ENCODE measurements at regions not wholly inside any gene's neighbourhood (a gene's known extent, or its start where the extent isn't known, plus 50 kb on each side); places are given as distances from the start of the nearest gene placed in this dataset.

DNA sequence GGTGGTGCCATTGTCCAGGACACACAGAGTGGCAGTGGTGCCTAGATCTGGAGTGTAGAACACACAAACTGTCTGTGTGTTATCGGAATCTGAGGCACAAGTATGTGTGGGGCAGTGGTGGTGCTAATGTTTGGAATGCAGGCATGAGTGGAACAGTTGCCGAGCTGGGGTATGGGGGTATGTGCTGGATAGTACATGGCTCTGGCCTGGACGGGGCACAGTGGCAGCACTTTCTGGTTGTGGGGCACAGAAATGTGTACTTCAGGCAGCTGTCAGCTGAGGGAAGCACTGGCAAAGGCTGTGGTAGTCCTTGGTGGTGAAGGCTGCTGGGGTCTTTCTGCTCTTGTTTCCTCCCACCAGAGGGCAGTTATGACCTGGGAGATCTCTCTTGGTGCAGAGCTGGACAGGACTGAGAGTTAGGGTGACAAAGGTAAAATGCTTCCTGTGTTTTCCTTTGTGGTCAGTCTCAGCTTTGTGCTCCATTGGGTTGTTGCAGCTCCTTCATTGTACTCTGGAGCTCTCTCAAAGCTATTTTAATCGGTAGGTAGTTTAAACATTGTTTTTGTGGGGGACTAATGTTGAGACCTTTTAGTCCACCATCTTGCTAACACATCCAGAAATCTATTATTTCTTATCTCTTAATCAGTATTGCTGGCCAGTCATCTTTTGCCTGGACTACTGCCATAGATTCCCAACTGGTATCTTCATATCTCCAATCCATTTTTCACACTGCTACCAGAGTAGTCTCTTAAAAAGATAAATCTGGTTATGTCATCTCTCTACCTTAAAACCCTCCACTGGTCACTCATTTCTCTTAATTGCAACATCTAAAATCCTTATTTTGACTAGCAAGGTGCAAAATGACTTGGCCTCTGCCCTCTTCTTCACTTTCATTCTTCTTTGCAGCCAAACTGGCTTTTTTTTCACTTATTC lies 83.9 kb upstream of the NBPF4 start (continued):
- peak; percentile 66 to 90 (median 83) for TF ChIP-seq CTCF (IDR thresholded peaks at IDR 0.05; ENCODE audit: control extremely low read depth in 1 of 3, insufficient read depth in 1 of 3, low read depth in 1 of 3, low read length in 3 of 3)
